22Rv1 (cell line): ENCODE measurements at regions not wholly inside any gene's neighbourhood (a gene's known extent, or its start where the extent isn't known, plus 50 kb on each side); places are given as distances from the start of the nearest gene placed in this dataset.

Experiments used
- H3K27ac ChIP-seq: fragments of 450-650 bp; 2 replicates; pipeline ENCODE4 v1.5.1; 2017
- CTCF ChIP-seq: fragments of 450-650 bp; IDR thresholded peaks from 2 replicates; pipeline ENCODE4 v1.5.1; 2017; ENCODE audit warnings: mild to moderate bottlenecking
- ZFX ChIP-seq: fragments of 450-650 bp; IDR thresholded peaks from 2 replicates; pipeline ENCODE4 v1.6.1; 2017; ENCODE audit warnings: antibody characterized with exemption, borderline replicate concordance

GRCh38 chr14:51386411-51386810 lies 146.4 kb downstream of the TMX1 start:
- TF ChIP-seq CTCF (no peak), ZFX (no peak)
- no peak overlapping the region for H3K27ac ChIP-seq

GRCh38 chr14:51386983-51387735 lies 147.1 kb downstream of the TMX1 start:
- no peak overlapping the region for H3K27ac ChIP-seq

GRCh38 chr14:51392416-51392815 lies 152.4 kb downstream of the TMX1 start:
- TF ChIP-seq ZFX = no peak
- TF ChIP-seq CTCF = no peak
- no peak overlapping the region for H3K27ac ChIP-seq

More at GRCh38 chr14:51386983-51387735, 147.1 kb downstream of the TMX1 start:
- TF ChIP-seq ZFX (no peak), CTCF (no peak)

- no peak for TF ChIP-seq CTCF
- TF ChIP-seq ZFX = no peak
- H3K27ac ChIP-seq = no peak overlapping the region
These were observed 154.3 kb downstream of the TMX1 start for GRCh38 chr14:51394384-51394783.

- no peak overlapping the region for H3K27ac ChIP-seq
- TF ChIP-seq CTCF = no peak
- TF ChIP-seq ZFX = no peak
These were observed 154.8 kb downstream of the TMX1 start for GRCh38 chr14:51394804-51395203.

GRCh38 chr14:51395361-51395849 lies 155.4 kb downstream of the TMX1 start:
- no peak for TF ChIP-seq ZFX
- no peak for TF ChIP-seq CTCF
- no peak overlapping the region for H3K27ac ChIP-seq

GRCh38 chr14:51396222-51396815 lies 156.3 kb downstream of the TMX1 start:
- TF ChIP-seq CTCF = no peak
- no peak for TF ChIP-seq ZFX
- H3K27ac ChIP-seq = no peak overlapping the region
